Uterus (tissue), 3 donors: ENCODE measurements at regions not wholly inside any gene's neighbourhood (a gene's known extent, or its start where the extent isn't known, plus 50 kb on each side); places are given as distances from the start of the nearest gene placed in this dataset.

Source experiments
- DNase-seq, 2 donors: peaks; one replicate each; pipeline ENCODE4 v3.0.0-alpha.2; 2019 to 2020
- H3K27ac ChIP-seq, 2 donors: fragments of 200-600 bp; sonication (generic); 1 replicate in 1 of 2; 2 replicates in 1 of 2; pipeline ENCODE4 v1.5.1; 2016 to 2018
- H3K27me3 ChIP-seq, 2 donors: fragments of 200-600 bp; sonication (generic); one replicate each; pipeline ENCODE4 v1.5.1; 2018 to 2019; ENCODE audit warnings: control low read depth in 1 of 2
- H3K36me3 ChIP-seq, 2 donors: fragments of 200-600 bp; sonication (generic); one replicate each; pipeline ENCODE4 v1.5.1; 2019; ENCODE audit warnings: control low read depth in 1 of 2
- H3K4me1 ChIP-seq, 2 donors: fragments of 200-600 bp; sonication (generic); one replicate each; pipeline ENCODE4 v1.5.1; 2018 to 2019; ENCODE audit warnings: control low read depth in 1 of 2
- H3K4me3 ChIP-seq, 2 donors: fragments of 200-600 bp; sonication (generic); 1 replicate in 1 of 2; 2 replicates in 1 of 2; pipeline ENCODE4 v1.5.1; 2018 to 2019; ENCODE audit warnings: mild to moderate bottlenecking in 1 of 2
- H3K9me3 ChIP-seq, 2 donors: fragments of 200-600 bp; sonication (generic); one replicate each; pipeline ENCODE4 v1.5.1; 2019; ENCODE audit warnings: control low read depth in 1 of 2
- POLR2A ChIP-seq, 2 donors: fragments of 450-650 bp; IDR thresholded peaks; one replicate each; pipeline ENCODE4 v1.6.1; 2016; ENCODE audit warnings: antibody characterized with exemption in 2 of 2, mild to moderate bottlenecking in 1 of 2, moderate library complexity in 1 of 2
- intact Hi-C: fragments of 100-400 bp; cut with DNase I; formaldehyde crosslinking; loops from one replicate; pipeline ENCODE4 v1.15.1; 2023; ENCODE audit warnings: low total_unique reads
- TF ChIP-seq, protein P1 (sequence below), 4 experiments: fragments of 200-600 bp in 2 of 4; fragments of 450-650 bp in 2 of 4; sonication (generic) in 2 of 4; IDR thresholded peaks; one replicate each; pipeline ENCODE4 v1.5.1; 2016 to 2019; ENCODE audit warnings: antibody characterized with exemption in 4 of 4, mild to moderate bottlenecking in 2 of 4, moderate library complexity in 1 of 4
- donor health status: DM: yes; HTN: yes; CAD: no.

DNA sequence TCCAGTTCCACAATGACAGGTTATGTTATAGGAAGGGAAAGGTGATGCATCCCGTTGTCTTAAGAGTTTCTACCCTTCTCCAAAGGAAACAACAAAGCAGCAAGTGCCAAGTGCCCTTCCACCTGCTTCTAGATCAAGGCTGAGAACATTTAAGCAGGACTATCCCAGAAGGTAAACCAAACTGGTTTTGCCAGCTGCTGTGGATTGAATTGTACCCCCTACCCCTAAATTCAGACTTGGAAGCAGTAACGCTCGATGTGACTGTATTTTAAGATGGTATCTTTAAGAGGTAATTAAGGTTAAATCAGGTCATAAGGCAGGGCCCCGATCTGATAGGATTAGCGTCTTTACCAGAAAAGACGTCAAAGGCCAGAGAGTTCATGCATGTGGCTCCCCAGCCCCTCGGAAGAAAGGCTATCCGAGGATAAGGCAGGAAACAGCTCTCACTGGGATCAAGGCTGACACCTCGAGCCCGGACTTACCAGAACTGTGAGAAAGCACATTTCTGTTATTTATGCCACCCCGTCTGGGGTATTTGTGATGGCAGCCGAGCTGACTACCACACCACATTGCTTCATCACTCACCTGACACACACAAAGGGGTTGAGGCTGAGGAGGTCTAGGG, 179.1 kb upstream of the RAI14 start:
- intact Hi-C loops, result loop anchor here (5.0 kb wide), 1 partner anchor 420 kb away; no protein-coding TSS in a partner anchor
- H3K36me3 ChIP-seq, result no peaks in the 10 kb centered on the region
- no peak for DNase-seq
- no peaks in the 10 kb centered on the region for H3K27me3 ChIP-seq
- TF ChIP-seq POLR2A (IDR thresholded peaks at IDR 0.05), result no peak
- TF ChIP-seq, protein P1, sequence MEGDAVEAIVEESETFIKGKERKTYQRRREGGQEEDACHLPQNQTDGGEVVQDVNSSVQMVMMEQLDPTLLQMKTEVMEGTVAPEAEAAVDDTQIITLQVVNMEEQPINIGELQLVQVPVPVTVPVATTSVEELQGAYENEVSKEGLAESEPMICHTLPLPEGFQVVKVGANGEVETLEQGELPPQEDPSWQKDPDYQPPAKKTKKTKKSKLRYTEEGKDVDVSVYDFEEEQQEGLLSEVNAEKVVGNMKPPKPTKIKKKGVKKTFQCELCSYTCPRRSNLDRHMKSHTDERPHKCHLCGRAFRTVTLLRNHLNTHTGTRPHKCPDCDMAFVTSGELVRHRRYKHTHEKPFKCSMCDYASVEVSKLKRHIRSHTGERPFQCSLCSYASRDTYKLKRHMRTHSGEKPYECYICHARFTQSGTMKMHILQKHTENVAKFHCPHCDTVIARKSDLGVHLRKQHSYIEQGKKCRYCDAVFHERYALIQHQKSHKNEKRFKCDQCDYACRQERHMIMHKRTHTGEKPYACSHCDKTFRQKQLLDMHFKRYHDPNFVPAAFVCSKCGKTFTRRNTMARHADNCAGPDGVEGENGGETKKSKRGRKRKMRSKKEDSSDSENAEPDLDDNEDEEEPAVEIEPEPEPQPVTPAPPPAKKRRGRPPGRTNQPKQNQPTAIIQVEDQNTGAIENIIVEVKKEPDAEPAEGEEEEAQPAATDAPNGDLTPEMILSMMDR (IDR thresholded peaks at IDR 0.05), result no peak
- H3K27ac ChIP-seq, result no peak overlapping the region
- no peak overlapping the region for H3K4me3 ChIP-seq
- no peaks in the 10 kb centered on the region for H3K9me3 ChIP-seq
- H3K4me1 ChIP-seq, result peaks cover 0 to 6% of the 10 kb centered on the region in 2 donors

DNA sequence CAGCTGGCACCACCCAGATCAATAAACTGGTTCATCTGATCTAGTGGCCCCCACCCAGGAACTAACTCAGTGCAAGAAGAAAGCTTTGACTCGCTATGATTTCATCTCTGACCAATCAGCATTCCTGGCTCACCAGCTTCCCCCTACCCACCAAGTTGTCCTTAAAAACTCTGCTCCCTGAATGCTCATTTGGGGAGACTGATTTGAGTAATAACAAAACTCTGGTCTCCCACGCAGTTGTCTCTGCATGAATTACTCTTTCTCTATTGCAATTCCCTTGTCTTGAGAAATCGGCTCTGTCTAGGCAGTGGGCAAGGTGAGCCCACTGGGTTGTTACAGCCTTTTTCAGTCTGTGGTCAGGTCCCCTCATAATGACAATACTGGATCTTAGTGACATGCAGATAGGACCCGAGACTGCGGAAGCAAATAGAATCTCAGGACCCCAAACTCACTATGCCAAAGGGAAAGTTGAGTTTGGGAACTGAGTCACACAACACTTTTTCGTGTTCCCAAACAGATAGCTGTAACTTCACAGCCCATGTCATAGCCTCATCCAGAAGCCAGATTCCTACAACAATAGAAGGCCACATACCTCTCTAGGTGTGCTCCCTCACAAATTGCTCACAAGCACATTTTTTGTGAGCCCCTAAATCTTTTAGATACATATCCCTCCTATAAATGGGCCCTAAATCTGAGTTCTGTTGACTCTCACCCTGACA, 175.2 kb upstream of the RAI14 start:
- H3K27me3 ChIP-seq, result no peaks in the 10 kb centered on the region
- no peak for DNase-seq
- no peaks in the 10 kb centered on the region for H3K36me3 ChIP-seq
- no peak overlapping the region for H3K27ac ChIP-seq
- no peaks in the 10 kb centered on the region for H3K4me1 ChIP-seq
- H3K9me3 ChIP-seq, result no peaks in the 10 kb centered on the region
- TF ChIP-seq, protein P1 (IDR thresholded peaks at IDR 0.05), result no peak
- TF ChIP-seq POLR2A (IDR thresholded peaks at IDR 0.05), result no peak
- no peak overlapping the region for H3K4me3 ChIP-seq
- intact Hi-C loops, result no loop called here

DNA sequence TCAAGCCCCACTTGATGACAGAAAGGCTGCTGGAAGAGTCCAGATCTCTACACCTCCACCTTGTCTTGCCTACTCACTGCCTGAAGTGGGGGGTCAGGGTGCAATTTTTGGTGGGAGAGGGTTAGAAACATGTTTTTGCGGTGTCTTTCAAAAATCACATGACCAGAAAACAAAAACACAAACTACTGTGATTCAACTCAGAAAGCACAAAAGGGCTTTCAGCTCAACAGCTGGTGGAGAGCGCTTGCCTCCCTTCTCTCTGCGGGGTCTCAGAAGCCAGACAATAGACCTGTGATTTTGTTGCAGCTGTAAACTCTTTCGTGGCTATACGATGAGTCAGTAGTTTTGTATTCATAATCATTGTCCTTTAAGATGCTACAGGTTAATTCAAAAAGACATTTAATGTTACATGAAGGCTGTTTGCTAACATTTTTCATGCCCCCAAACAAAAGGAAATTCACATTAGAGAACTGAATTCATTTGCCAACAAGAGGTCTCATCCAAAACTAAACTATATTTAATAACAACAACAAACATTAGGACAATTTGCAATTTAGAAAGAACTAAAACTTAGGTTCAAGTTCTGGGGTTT, 172.6 kb upstream of the RAI14 start:
- TF ChIP-seq, protein P1 (IDR thresholded peaks at IDR 0.05), result no peak
- no peak for TF ChIP-seq POLR2A (IDR thresholded peaks at IDR 0.05)
- no peak overlapping the region for H3K4me3 ChIP-seq
- DNase-seq, result no peak
- no peaks in the 10 kb centered on the region for H3K36me3 ChIP-seq
- no peak overlapping the region for H3K27ac ChIP-seq
- no peaks in the 10 kb centered on the region for H3K9me3 ChIP-seq
- H3K27me3 ChIP-seq, result no peaks in the 10 kb centered on the region
- peaks cover 0 to 4% of the 10 kb centered on the region in 2 donors for H3K4me1 ChIP-seq
- intact Hi-C loops, result no loop called here

DNA sequence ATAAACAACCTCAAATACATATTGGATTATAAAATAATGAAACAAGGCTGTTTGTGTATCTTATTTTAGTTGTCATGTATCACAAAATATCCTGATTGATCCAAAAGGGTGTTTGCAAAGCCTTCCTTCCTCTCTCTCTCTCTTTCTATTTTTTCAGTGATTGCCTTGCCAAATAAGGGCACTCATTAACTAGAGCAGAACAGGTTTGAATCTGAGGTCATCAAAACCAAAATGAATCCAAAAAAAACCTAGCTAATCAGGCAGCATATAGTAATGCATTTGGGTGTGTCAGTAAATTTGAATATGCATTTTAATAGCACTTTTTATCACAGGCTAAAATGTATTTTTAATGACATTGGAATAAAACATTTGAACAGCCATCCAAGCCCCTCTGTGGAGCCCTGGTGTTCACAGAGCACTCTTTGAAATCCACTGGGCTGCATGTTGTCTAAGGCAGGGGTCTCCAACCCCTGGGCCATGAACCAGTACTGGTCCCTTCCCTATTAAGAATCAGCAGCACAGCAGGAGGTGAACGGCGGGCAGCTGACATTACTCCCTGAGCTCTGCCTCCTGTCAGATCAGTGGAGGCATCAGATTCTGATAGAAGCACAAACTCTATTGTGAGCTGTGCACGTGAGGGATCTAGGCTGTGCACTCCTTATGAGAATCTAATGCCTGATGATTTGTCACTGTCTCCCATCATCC, 171.8 kb upstream of the RAI14 start:
- peaks cover 0 to 4% of the 10 kb centered on the region in 2 donors for H3K4me1 ChIP-seq
- H3K9me3 ChIP-seq, result no peaks in the 10 kb centered on the region
- peak overlapping the region; percentile 25 to 26 for H3K27ac ChIP-seq
- intact Hi-C loops, result no loop called here
- DNase-seq, result no peak
- no peaks in the 10 kb centered on the region for H3K27me3 ChIP-seq
- no peak overlapping the region for H3K4me3 ChIP-seq
- TF ChIP-seq, protein P1 (IDR thresholded peaks at IDR 0.05), result no peak
- no peak for TF ChIP-seq POLR2A (IDR thresholded peaks at IDR 0.05)
- H3K36me3 ChIP-seq, result no peaks in the 10 kb centered on the region

DNA sequence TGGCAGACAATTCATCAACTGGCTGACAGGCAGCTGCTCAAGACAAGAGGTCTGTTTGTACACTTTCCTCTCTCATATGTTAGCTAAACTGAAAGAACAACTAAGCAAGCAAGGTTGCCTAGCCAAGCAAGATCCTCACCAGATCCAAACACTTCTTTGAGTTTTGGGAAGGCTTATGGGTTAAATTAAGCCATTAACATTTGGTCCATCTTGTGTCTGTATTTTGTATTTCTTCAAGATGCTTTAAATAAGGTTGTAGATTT, 170.4 kb upstream of the RAI14 start:
- peaks cover 0 to 4% of the 10 kb centered on the region in 2 donors for H3K4me1 ChIP-seq
- no peaks in the 10 kb centered on the region for H3K27me3 ChIP-seq
- TF ChIP-seq, protein P1 (IDR thresholded peaks at IDR 0.05), result no peak
- TF ChIP-seq POLR2A (IDR thresholded peaks at IDR 0.05), result no peak
- DNase-seq, result no peak
- H3K27ac ChIP-seq, result peak overlapping the region; percentile 25 to 43
- no peaks in the 10 kb centered on the region for H3K36me3 ChIP-seq
- intact Hi-C loops, result no loop called here
- no peak overlapping the region for H3K4me3 ChIP-seq
- H3K9me3 ChIP-seq, result no peaks in the 10 kb centered on the region
